MM.1S (cell line): ENCODE measurements at regions not wholly inside any gene's neighbourhood (a gene's known extent, or its start where the extent isn't known, plus 50 kb on each side); places are given as distances from the start of the nearest gene placed in this dataset.

Experiments used
- CTCF ChIP-seq: fragments of 300-600 bp; sonication (generic); IDR thresholded peaks from 2 replicates; pipeline ENCODE4 v1.5.1; 2016; ENCODE audit warnings: antibody characterized with exemption, low read length, mixed read lengths
- EZH2 ChIP-seq: fragments of 300-600 bp; sonication (generic); optimal IDR thresholded peaks from 2 replicates; pipeline ENCODE3; 2017; ENCODE audit warnings: low read depth, mild to moderate bottlenecking, antibody characterized with exemption, low read length, mixed read lengths
- EZH2phosphoT487 ChIP-seq: fragments of 300-600 bp; sonication (generic); IDR thresholded peaks from 2 replicates; pipeline ENCODE4 v1.6.1; 2018; ENCODE audit warnings: antibody characterized with exemption, low read length

DNA sequence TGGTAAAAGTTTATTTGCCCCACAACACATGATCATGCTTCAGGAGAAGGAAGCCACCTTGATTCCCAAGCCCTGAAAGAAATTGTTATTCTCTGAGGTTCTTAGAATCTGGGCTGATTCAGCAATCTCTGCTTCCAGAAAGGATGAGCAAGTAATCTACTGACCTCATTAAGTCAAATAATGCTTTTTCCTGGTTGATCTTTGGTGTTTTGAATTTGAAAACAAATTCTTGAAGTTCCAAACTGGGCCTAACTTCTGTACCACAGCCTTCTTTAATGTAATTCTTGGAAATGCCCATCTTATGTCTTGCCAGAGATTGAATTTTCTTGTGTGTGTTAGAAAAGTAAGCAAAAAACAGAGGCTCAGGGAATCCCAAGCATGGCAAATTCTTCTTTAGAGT is 319.2 kb upstream of the DDHD1 start:
- TF ChIP-seq CTCF (no peak), EZH2 (no peak), EZH2phosphoT487 (no peak)
